ENCODE measurements at regions not wholly inside any gene's neighbourhood (a gene's known extent, or its start where the extent isn't known, plus 50 kb on each side); places are given as distances from the start of the nearest gene placed in this dataset.
A peak's percentile ranks its signal among the peaks of the same experiment; 100 is the strongest.
"Not testable (repeated sequence)": the region's sequence is repeated elsewhere in the genome, so short reads cannot be mapped to it uniquely, and the experiment has no call there.

GRCh38 chr17:20848869-20849443, 193.9 kb downstream of the USP22 start:
- DNase-seq: not testable (repeated sequence)

- DNase-seq: peak; percentile 46
Measured at GRCh38 chr17:20851591-20852238, 191.1 kb downstream of the USP22 start.

GRCh38 chr17:20852239-20852989, 190.4 kb downstream of the USP22 start:
- DNase-seq: peak; percentile 60

- DNase-seq: no peak
Measured at GRCh38 chr17:20852990-20853370, 189.8 kb downstream of the USP22 start.

GRCh38 chr17:20855910-20856470, 186.8 kb downstream of the USP22 start:
- not testable (repeated sequence) for DNase-seq

- DNase-seq: not testable (repeated sequence)
Measured at GRCh38 chr17:20866444-20867209, 176.2 kb downstream of the USP22 start.

GRCh38 chr17:20867436-20867937, 175.3 kb downstream of the USP22 start:
- DNase-seq: not testable (repeated sequence)

GRCh38 chr17:20867938-20868661, 174.7 kb downstream of the USP22 start:
- not testable (repeated sequence) for DNase-seq

GRCh38 chr17:20868662-20869007, 174.2 kb downstream of the USP22 start:
- DNase-seq: not testable (repeated sequence)

- not testable (repeated sequence) for DNase-seq
Measured at GRCh38 chr17:20873173-20873572, 169.6 kb downstream of the USP22 start.

- DNase-seq: not testable (repeated sequence)
Measured at GRCh38 chr17:20873688-20874328, 169.0 kb downstream of the USP22 start.

- not testable (repeated sequence) for DNase-seq
Measured at GRCh38 chr17:20877384-20877783, 165.4 kb downstream of the USP22 start.

- DNase-seq: no peak
Measured at GRCh38 chr17:20890338-20890737, 152.5 kb downstream of the USP22 start.

GRCh38 chr17:20895426-20895825, 147.4 kb downstream of the USP22 start:
- not testable (repeated sequence) for DNase-seq

GRCh38 chr17:20896153-20896649, 146.6 kb downstream of the USP22 start:
- no peak for DNase-seq

- DNase-seq: not testable (repeated sequence)
Measured at GRCh38 chr17:20898726-20899125, 144.1 kb downstream of the USP22 start.

GRCh38 chr17:20902496-20902895, 140.3 kb downstream of the USP22 start:
- not testable (repeated sequence) for DNase-seq

- DNase-seq: not testable (repeated sequence)
Measured at GRCh38 chr17:20903549-20903948, 139.3 kb downstream of the USP22 start.

GRCh38 chr17:20908313-20909267, 134.2 kb downstream of the USP22 start:
- peak; percentile 92 for DNase-seq

GRCh38 chr17:20914658-20915057, 128.2 kb downstream of the USP22 start:
- DNase-seq: no peak

All from right forelimb (tissue), 1 donor.